Endothelial cell of umbilical vein (primary cell): ENCODE measurements at regions not wholly inside any gene's neighbourhood (a gene's known extent, or its start where the extent isn't known, plus 50 kb on each side); places are given as distances from the start of the nearest gene placed in this dataset.
"Not testable (repeated sequence)": the region's sequence is repeated elsewhere in the genome, so short reads cannot be mapped to it uniquely, and the experiment has no call there.

ENCODE experiments used
- BruUV-seq: library from RNA; stranded (reverse); fragments of 400-500 nt; replicated peaks from 2 replicates; lab custom pipeline; 2021; lab: Mats Ljungman, UMichigan
- CTCF ChIA-PET: fragments of 300-600, 350-600 bp; sonication (Branson Sonifier 250); formaldehyde crosslinking; loops from one replicate; lab custom pipeline; 2021; ENCODE audit warnings: antibody characterized with exemption, inconsistent platforms; lab: Charles Lee
- POLR2A ChIA-PET: fragments of 300-600, 350-600 bp; sonication (Branson Sonifier 250); formaldehyde crosslinking; loops from one replicate; lab custom pipeline; 2021; ENCODE audit warnings: antibody characterized with exemption, inconsistent platforms; lab: Charles Lee
- DNase-seq: peaks from one replicate; pipeline ENCODE4 v3.0.0-alpha.2; 2011; ENCODE audit warnings: low read depth, low spot score
- FAIRE-seq: peaks from 2 replicates; lab custom pipeline; 2011; peaks lifted over from hg19 to GRCh38; lab: Jason Lieb, UNC
- H2AFZ ChIP-seq: 2 replicates; pipeline ENCODE4 v1.6.0; 2012; ENCODE audit warnings: low read depth, low read length, control low read depth, inconsistent platforms
- H3K27ac ChIP-seq: 2 replicates; pipeline ENCODE4 v1.5.1; 2011; ENCODE audit warnings: low read depth, mild to moderate bottlenecking, control low read depth, low read length, moderate library complexity; ENCODE audit not compliant: insufficient read depth
- H3K27me3 ChIP-seq, 2 experiments: 2 replicates each; pipeline versions ENCODE4 v1.6.0 to v1.6.1; 2011; ENCODE audit warnings: low read length in 2 of 2, mixed read lengths in 1 of 2; ENCODE audit not compliant: control insufficient read depth in 2 of 2, insufficient read depth in 2 of 2
- H3K36me3 ChIP-seq, 2 experiments: 2 replicates in 1 of 2; 3 replicates in 1 of 2; pipeline ENCODE4 v1.5.1; 2011; ENCODE audit warnings: low read length in 2 of 2, mild to moderate bottlenecking in 1 of 2, moderate library complexity in 1 of 2; ENCODE audit not compliant: control insufficient read depth in 2 of 2, insufficient read depth in 2 of 2; ENCODE audit errors: extremely low read depth in 1 of 2
- H3K4me1 ChIP-seq: 3 replicates; pipeline ENCODE4 v1.5.1; 2011; ENCODE audit warnings: mild to moderate bottlenecking, low read length; ENCODE audit not compliant: control insufficient read depth, insufficient read depth; ENCODE audit errors: extremely low read depth
- H3K4me2 ChIP-seq: 2 replicates; pipeline ENCODE4 v1.6.1; 2011; ENCODE audit warnings: low read length, control low read depth, mixed read lengths; ENCODE audit not compliant: insufficient read depth
- H3K4me3 ChIP-seq, 3 experiments: fragments of 200-600 bp in 1 of 3; sonication (generic), shearing (Covaris generic) in 1 of 3; replicated peaks in 1 of 3; 2 replicates each; pipeline ENCODE4 v1.5.1; 2011 to 2016; ENCODE audit warnings: control low read depth in 3 of 3, low read length in 3 of 3, mild to moderate bottlenecking in 2 of 3, inconsistent platforms in 1 of 3, low read depth in 1 of 3, moderate library complexity in 1 of 3; ENCODE audit not compliant: insufficient read depth in 1 of 3
- H3K79me2 ChIP-seq: 2 replicates; pipeline ENCODE4 v1.6.0; 2012; ENCODE audit warnings: low read length, inconsistent platforms; ENCODE audit not compliant: control insufficient read depth, insufficient read depth
- H3K9ac ChIP-seq: replicated peaks from 2 replicates; pipeline ENCODE3; 2011; ENCODE audit warnings: low read length, control low read depth; ENCODE audit not compliant: insufficient read depth; ENCODE audit errors: extremely low read depth
- H3K9me1 ChIP-seq: replicated peaks from 3 replicates; pipeline ENCODE4 v1.6.0; 2011; ENCODE audit warnings: mild to moderate bottlenecking, low read length; ENCODE audit not compliant: control insufficient read depth, insufficient read depth; ENCODE audit errors: extremely low read depth
- H3K9me3 ChIP-seq: replicated peaks from 2 replicates; pipeline ENCODE4 v1.5.1; 2012; ENCODE audit warnings: low read length, inconsistent platforms; ENCODE audit not compliant: control insufficient read depth, insufficient read depth
- H4K20me1 ChIP-seq: replicated peaks from 2 replicates; pipeline ENCODE3; 2011; ENCODE audit warnings: mild to moderate bottlenecking, low read length; ENCODE audit not compliant: control insufficient read depth, insufficient read depth; ENCODE audit errors: extremely low read depth
- EZH2 ChIP-seq: IDR thresholded peaks from 2 replicates; pipeline ENCODE4 v1.6.1; 2012; ENCODE audit warnings: borderline replicate concordance, low read depth, mild to moderate bottlenecking, moderate library complexity, low read length, inconsistent platforms; ENCODE audit not compliant: severe bottlenecking
- FOS ChIP-seq: IDR thresholded peaks from 2 replicates; pipeline ENCODE4 v1.6.1; 2011; ENCODE audit warnings: mild to moderate bottlenecking, low read length, moderate library complexity, borderline replicate concordance; ENCODE audit not compliant: insufficient read depth
- GATA2 ChIP-seq: IDR thresholded peaks from 2 replicates; pipeline ENCODE4 v1.7.0; 2011; ENCODE audit warnings: low read depth, mild to moderate bottlenecking, moderate library complexity, mixed read lengths, low read length; ENCODE audit not compliant: insufficient read length, insufficient read depth
- JUN ChIP-seq: IDR thresholded peaks from 2 replicates; pipeline ENCODE4 v1.6.1; 2011; ENCODE audit warnings: borderline replicate concordance, low read depth; ENCODE audit not compliant: insufficient read length, insufficient read depth
- MYC ChIP-seq: IDR thresholded peaks from one replicate; pipeline ENCODE4 v1.6.1; 2011; ENCODE audit warnings: mild to moderate bottlenecking, low read depth, low read length
- POLR2A ChIP-seq: IDR thresholded peaks from 2 replicates; pipeline ENCODE4 v1.6.1; 2012; ENCODE audit warnings: low read depth, mild to moderate bottlenecking, control low read depth, low read length
- POLR2AphosphoS5 ChIP-seq: IDR thresholded peaks from 2 replicates; pipeline ENCODE4 v1.6.1; 2012; ENCODE audit warnings: low read depth, mild to moderate bottlenecking, control low read depth, low read length, moderate library complexity; ENCODE audit not compliant: insufficient read depth
- dilution Hi-C: fragments of 300-500 bp; cut with MboI; formaldehyde crosslinking; loops from one replicate; pipeline ENCODE4 v1.15.0; 2019; ENCODE audit warnings: low sequenced_read_pairs; ENCODE audit not compliant: extremely low pct_ligation_motif_present
- intact Hi-C: fragments of 100-400 bp; cut with micrococcal nuclease; formaldehyde crosslinking; loops from one replicate; pipeline ENCODE4 v1.10.0; 2022
- TF ChIP-seq, protein P1 (sequence below), 2 donors: IDR thresholded peaks; 1 replicate in 1 of 2; 2 replicates in 1 of 2; pipeline ENCODE4 v1.5.1; 2011; ENCODE audit warnings: low read length in 2 of 2, mild to moderate bottlenecking in 2 of 2, moderate library complexity in 2 of 2, control low read depth in 1 of 2, inconsistent platforms in 1 of 2, low read depth in 1 of 2; ENCODE audit not compliant: insufficient read depth in 1 of 2; ENCODE audit errors: extremely low read depth in 1 of 2
- TF ChIP-seq, protein P2 (sequence below): IDR thresholded peaks from 2 replicates; pipeline ENCODE4 v1.6.1; 2011; ENCODE audit not compliant: insufficient read depth, insufficient read length

DNA sequence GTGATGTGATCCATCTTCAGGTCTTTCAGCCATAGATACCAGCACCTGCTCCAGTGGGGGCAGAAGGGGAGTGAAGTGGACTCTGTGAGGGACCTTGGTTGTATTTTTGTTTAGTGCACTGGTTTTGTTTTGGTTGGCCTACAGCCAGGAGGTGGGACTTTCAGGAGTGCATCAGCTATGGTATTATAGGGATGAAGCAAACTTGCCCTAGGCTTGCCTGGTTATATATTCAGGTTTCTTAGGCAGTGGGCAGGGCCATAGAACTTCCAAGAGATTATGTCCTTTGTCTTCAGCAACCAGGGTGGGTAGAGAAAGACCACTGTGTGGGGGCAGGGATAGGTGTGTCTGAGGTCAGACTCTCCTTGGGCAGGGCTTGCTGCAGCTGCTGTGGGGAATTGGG lies 337.3 kb upstream of the SGO1 start:
- intact Hi-C loops = no loop called here
- POLR2A ChIA-PET = no interaction called here
- BruUV-seq = no TSS peak

DNA sequence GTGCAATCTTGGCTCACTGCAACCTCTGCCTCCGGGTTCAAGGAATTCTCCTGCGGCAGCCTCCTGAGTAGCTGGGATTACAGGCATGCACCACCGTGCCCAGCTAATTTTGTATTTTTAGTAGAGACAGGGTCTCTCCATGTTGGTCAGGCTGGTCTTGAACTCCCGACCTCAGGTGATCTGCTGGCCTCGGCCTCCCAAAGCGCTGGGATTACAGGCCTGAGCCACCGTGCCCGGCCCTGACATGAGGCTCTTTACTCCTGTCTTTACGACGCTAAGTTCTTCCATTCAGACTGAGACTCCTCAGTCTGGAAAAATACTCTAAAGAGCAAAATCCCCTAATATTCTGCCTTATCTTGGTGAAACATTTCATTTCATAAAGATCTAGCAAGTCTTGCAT lies 331.3 kb upstream of the SGO1 start:
- H3K4me2 ChIP-seq, CTCF ChIA-PET, H3K27me3 ChIP-seq, FAIRE-seq, H3K9ac ChIP-seq, H3K79me2 ChIP-seq, DNase-seq, H3K4me1 ChIP-seq, H3K4me3 ChIP-seq, H3K9me3 ChIP-seq, dilution Hi-C loops, H3K9me1 ChIP-seq, H2AFZ ChIP-seq, H3K36me3 ChIP-seq, H3K27ac ChIP-seq, POLR2A ChIA-PET, H4K20me1 ChIP-seq, BruUV-seq, intact Hi-C loops: not testable (repeated sequence)

More for the DNA sequence above, 337.3 kb upstream of the SGO1 start:
- DNase-seq = no peak
- H3K4me3 ChIP-seq = no peak overlapping the region
- H3K9ac ChIP-seq = no peak overlapping the region
- no peak overlapping the region for H2AFZ ChIP-seq
- FAIRE-seq = no peak
- H3K9me1 ChIP-seq = no peaks in the 10 kb centered on the region
- dilution Hi-C loops = no loop called here
- no peaks in the 10 kb centered on the region for H3K27me3 ChIP-seq
- no peaks in the 10 kb centered on the region for H3K9me3 ChIP-seq
- H4K20me1 ChIP-seq = no peaks in the 10 kb centered on the region
- H3K79me2 ChIP-seq = no peaks in the 10 kb centered on the region
- H3K4me2 ChIP-seq = no peak overlapping the region
- no peak overlapping the region for H3K27ac ChIP-seq
- H3K36me3 ChIP-seq = no peaks in the 10 kb centered on the region
- TF ChIP-seq POLR2AphosphoS5 = no peak
- TF ChIP-seq GATA2 = no peak
- TF ChIP-seq, protein P1, sequence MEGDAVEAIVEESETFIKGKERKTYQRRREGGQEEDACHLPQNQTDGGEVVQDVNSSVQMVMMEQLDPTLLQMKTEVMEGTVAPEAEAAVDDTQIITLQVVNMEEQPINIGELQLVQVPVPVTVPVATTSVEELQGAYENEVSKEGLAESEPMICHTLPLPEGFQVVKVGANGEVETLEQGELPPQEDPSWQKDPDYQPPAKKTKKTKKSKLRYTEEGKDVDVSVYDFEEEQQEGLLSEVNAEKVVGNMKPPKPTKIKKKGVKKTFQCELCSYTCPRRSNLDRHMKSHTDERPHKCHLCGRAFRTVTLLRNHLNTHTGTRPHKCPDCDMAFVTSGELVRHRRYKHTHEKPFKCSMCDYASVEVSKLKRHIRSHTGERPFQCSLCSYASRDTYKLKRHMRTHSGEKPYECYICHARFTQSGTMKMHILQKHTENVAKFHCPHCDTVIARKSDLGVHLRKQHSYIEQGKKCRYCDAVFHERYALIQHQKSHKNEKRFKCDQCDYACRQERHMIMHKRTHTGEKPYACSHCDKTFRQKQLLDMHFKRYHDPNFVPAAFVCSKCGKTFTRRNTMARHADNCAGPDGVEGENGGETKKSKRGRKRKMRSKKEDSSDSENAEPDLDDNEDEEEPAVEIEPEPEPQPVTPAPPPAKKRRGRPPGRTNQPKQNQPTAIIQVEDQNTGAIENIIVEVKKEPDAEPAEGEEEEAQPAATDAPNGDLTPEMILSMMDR (IDR thresholded peaks at IDR 0.05; ENCODE audit: extremely low read depth in 1 of 2, insufficient read depth in 1 of 2, low read depth in 1 of 2, low read length in 2 of 2) = no peak
- no peak for TF ChIP-seq JUN
- no peak for TF ChIP-seq FOS
- TF ChIP-seq, protein P2, sequence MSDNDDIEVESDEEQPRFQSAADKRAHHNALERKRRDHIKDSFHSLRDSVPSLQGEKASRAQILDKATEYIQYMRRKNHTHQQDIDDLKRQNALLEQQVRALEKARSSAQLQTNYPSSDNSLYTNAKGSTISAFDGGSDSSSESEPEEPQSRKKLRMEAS = no peak
- no peak for TF ChIP-seq MYC
- TF ChIP-seq EZH2 = no peak
- TF ChIP-seq POLR2A = no peak
- no peaks in the 10 kb centered on the region for H3K4me1 ChIP-seq
- CTCF ChIA-PET = no interaction called here
